ENCODE measurements at regions not wholly inside any gene's neighbourhood (a gene's known extent, or its start where the extent isn't known, plus 50 kb on each side); places are given as distances from the start of the nearest gene placed in this dataset.

DNA sequence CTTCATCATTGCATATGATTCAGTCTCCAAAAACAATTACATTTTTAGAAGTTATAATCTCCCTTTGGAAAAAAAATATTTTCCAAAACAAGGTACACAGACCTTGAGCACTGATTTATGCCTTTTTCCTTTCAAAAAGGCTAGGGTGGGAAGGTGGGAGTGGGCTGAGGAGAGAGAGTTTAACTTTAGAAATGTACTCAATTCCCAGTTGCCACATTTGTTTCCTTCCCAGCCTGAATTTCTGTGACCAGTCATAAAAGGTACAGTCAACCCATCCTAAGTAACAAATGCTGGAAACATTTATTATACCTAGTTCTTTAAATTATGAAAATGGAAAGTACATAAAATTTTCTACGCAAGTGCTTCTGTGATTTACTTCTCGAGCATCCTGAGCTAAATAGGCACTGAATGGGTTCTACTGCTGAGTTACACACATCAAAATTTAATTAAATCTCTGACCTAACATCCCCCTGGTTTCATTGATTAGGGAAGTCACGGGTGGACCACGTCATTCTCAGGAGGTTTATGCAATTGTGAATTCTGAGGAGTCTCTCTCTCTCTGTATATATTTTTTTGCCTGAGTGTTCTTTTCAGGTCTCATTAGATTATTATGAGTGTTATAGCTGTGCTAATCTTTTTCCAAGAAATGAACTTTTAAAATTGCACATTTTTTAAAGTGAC is 371.8 kb downstream of the BTG1 start:
- POLR2A ChIA-PET, result no interaction called here
- Mint-ChIP-seq H3K27me3 (no peaks in the 10 kb centered on the region), H3K4me1 (peaks cover 14% of the 10 kb centered on the region), H3K9me3 (ENCODE audit: insufficient read depth) (no peaks in the 10 kb centered on the region), H3K4me3 (no peak overlapping the region), H3K27ac (no peak overlapping the region)
- H3K9ac ChIP-seq (ENCODE audit: low read length), result no peak overlapping the region
- H3K79me2 ChIP-seq (ENCODE audit: control insufficient read depth, insufficient read depth, low read length), result no peaks in the 10 kb centered on the region
- H3K4me2 ChIP-seq (replicated peaks; ENCODE audit: low read depth, low read length, poor library complexity, severe bottlenecking), result no peak overlapping the region
- WGBS (ENCODE audit: insufficient coverage), result no CpG with 5 or more reads among the region's 4 CpGs
- H3K36me3 ChIP-seq (replicated peaks in 1 of 2; ENCODE audit: control extremely low read depth in 1 of 2, control insufficient read depth in 1 of 2, extremely low read depth in 1 of 2, insufficient read depth in 2 of 2, low read length in 1 of 2), result no peaks in the 10 kb centered on the region
- ATAC-seq (ENCODE audit: low read depth), result no peak
- intact Hi-C loops (cut with micrococcal nuclease), result no loop called here
- H3K27ac ChIP-seq (ENCODE audit: low read length in 2 of 2), result no peak overlapping the region
- H3K9me3 ChIP-seq (ENCODE audit: control extremely low read depth in 1 of 3, control insufficient read depth in 2 of 3, insufficient read depth in 1 of 3, low read length in 2 of 3), result no peaks in the 10 kb centered on the region
- no peak overlapping the region for H3K4me3 ChIP-seq (ENCODE audit: control extremely low read depth in 1 of 5, extremely low read depth in 1 of 5, insufficient read depth in 1 of 5, low read depth in 2 of 5, low read length in 4 of 5)
- no peak for TF ChIP-seq EZH2 (IDR thresholded peaks at IDR 0.05; ENCODE audit: borderline replicate concordance, insufficient read depth, low read depth, low read length, poor library complexity, severe bottlenecking)
- H2AFZ ChIP-seq (ENCODE audit: insufficient read depth, low read depth, low read length, poor library complexity, severe bottlenecking), result no peak overlapping the region
- H4K20me1 ChIP-seq (ENCODE audit: control insufficient read depth, insufficient read depth, low read length, poor library complexity, severe bottlenecking), result no peaks in the 10 kb centered on the region
- no peaks in the 10 kb centered on the region for H3K27me3 ChIP-seq (replicated peaks in 1 of 4; ENCODE audit: control extremely low read depth in 1 of 4, control insufficient read depth in 3 of 4, insufficient read depth in 4 of 4, low read length in 3 of 4)
- CTCF ChIA-PET, result interaction anchor here (0.8 kb wide), 1 partner anchor 197 kb away, joined by 3 read pairs; no protein-coding TSS in a partner anchor
- H3K4me1 ChIP-seq (ENCODE audit: control insufficient read depth in 2 of 2, insufficient read depth in 2 of 2, low read length in 2 of 2), result peaks cover 15% of the 10 kb centered on the region in 2 donors
- DNase-seq, result no peak

DNA sequence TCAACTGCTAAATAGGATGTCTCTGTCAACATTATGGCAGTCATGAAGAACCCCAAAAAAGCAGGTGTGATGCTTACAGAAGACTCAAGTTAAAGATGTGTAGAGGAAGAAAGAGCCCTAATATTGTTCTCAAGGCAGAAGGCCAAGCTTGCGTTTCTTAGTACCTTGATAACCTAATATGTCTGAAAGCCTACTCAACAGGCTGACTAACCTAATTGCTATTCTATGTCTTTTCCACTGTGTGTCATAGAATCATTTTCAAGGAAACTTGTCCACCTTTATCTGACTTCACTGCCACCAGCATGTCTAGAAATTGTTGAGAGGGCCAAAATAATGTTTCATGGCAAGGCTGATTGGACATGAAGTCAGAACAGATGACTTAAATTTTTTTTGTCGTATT is 373.2 kb downstream of the BTG1 start:
- Histone ChIP-seq H3K4me3 (ENCODE audit: control extremely low read depth in 1 of 5, extremely low read depth in 1 of 5, insufficient read depth in 1 of 5, low read depth in 2 of 5, low read length in 4 of 5) (no peak overlapping the region), H3K9me3 (ENCODE audit: control extremely low read depth in 1 of 3, control insufficient read depth in 2 of 3, insufficient read depth in 1 of 3, low read length in 2 of 3) (no peaks in the 10 kb centered on the region), H3K27me3 (replicated peaks in 1 of 4; ENCODE audit: control extremely low read depth in 1 of 4, control insufficient read depth in 3 of 4, insufficient read depth in 4 of 4, low read length in 3 of 4) (no peaks in the 10 kb centered on the region), H2AFZ (ENCODE audit: insufficient read depth, low read depth, low read length, poor library complexity, severe bottlenecking) (no peak overlapping the region), H3K4me2 (replicated peaks; ENCODE audit: low read depth, low read length, poor library complexity, severe bottlenecking) (no peak overlapping the region), H3K27ac (ENCODE audit: low read length in 2 of 2) (no peak overlapping the region), H3K79me2 (ENCODE audit: control insufficient read depth, insufficient read depth, low read length) (no peaks in the 10 kb centered on the region), H3K36me3 (replicated peaks in 1 of 2; ENCODE audit: control extremely low read depth in 1 of 2, control insufficient read depth in 1 of 2, extremely low read depth in 1 of 2, insufficient read depth in 2 of 2, low read length in 1 of 2) (no peaks in the 10 kb centered on the region), H4K20me1 (ENCODE audit: control insufficient read depth, insufficient read depth, low read length, poor library complexity, severe bottlenecking) (no peaks in the 10 kb centered on the region), H3K9ac (ENCODE audit: low read length) (no peak overlapping the region), H3K4me1 (ENCODE audit: control insufficient read depth in 2 of 2, insufficient read depth in 2 of 2, low read length in 2 of 2) (peaks cover under 1 to 2% of the 10 kb centered on the region in 2 donors)
- H3K9me3 Mint-ChIP-seq (ENCODE audit: insufficient read depth), result no peaks in the 10 kb centered on the region
- intact Hi-C loops (cut with micrococcal nuclease), result no loop called here
- no peak for TF ChIP-seq EZH2 (IDR thresholded peaks at IDR 0.05; ENCODE audit: borderline replicate concordance, insufficient read depth, low read depth, low read length, poor library complexity, severe bottlenecking)
- TF ChIP-seq, protein P1, sequence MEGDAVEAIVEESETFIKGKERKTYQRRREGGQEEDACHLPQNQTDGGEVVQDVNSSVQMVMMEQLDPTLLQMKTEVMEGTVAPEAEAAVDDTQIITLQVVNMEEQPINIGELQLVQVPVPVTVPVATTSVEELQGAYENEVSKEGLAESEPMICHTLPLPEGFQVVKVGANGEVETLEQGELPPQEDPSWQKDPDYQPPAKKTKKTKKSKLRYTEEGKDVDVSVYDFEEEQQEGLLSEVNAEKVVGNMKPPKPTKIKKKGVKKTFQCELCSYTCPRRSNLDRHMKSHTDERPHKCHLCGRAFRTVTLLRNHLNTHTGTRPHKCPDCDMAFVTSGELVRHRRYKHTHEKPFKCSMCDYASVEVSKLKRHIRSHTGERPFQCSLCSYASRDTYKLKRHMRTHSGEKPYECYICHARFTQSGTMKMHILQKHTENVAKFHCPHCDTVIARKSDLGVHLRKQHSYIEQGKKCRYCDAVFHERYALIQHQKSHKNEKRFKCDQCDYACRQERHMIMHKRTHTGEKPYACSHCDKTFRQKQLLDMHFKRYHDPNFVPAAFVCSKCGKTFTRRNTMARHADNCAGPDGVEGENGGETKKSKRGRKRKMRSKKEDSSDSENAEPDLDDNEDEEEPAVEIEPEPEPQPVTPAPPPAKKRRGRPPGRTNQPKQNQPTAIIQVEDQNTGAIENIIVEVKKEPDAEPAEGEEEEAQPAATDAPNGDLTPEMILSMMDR (IDR thresholded peaks at IDR 0.05), result no peak
- ChIA-PET CTCF (no interaction called here), POLR2A (no interaction called here)
- no peaks in the 10 kb centered on the region for H3K27me3 Mint-ChIP-seq
- H3K4me1 Mint-ChIP-seq, result peaks cover under 1% of the 10 kb centered on the region
- no peak for ATAC-seq (ENCODE audit: low read depth)
- DNase-seq, result no peak
- no peak overlapping the region for H3K27ac Mint-ChIP-seq
- no CpG with 5 or more reads among the region's 2 CpGs for WGBS (ENCODE audit: insufficient coverage)
- H3K4me3 Mint-ChIP-seq, result no peak overlapping the region
